ENCODE measurements at regions not wholly inside any gene's neighbourhood (a gene's known extent, or its start where the extent isn't known, plus 50 kb on each side); places are given as distances from the start of the nearest gene placed in this dataset.

- TF ChIP-seq CTCF (IDR thresholded peaks at IDR 0.05; ENCODE audit: control extremely low read depth in 1 of 3, insufficient read depth in 1 of 3, low read depth in 1 of 3, low read length in 3 of 3) (no peak), EP300 (IDR thresholded peaks at IDR 0.05; ENCODE audit: borderline replicate concordance in 1 of 2, low read depth in 2 of 2, low read length in 2 of 2) (no peak), USF2 (IDR thresholded peaks at IDR 0.05; ENCODE audit: low read length) (no peak), POLR2A (IDR thresholded peaks at IDR 0.05; ENCODE audit: control extremely low read depth in 1 of 2, low read depth in 2 of 2, low read length in 2 of 2) (no peak), GABPA (IDR thresholded peaks at IDR 0.05; ENCODE audit: borderline replicate concordance, insufficient read depth, low read length) (no peak), SP2 (IDR thresholded peaks at IDR 0.05; ENCODE audit: low read length) (no peak), RFX5 (IDR thresholded peaks at IDR 0.05; ENCODE audit: borderline replicate concordance, low read depth, low read length) (no peak), CBX8 (IDR thresholded peaks at IDR 0.05; ENCODE audit: borderline replicate concordance, low read depth, low read length) (no peak), POLR2AphosphoS5 (IDR thresholded peaks at IDR 0.05; ENCODE audit: low read depth, low read length) (no peak), GTF2F1 (IDR thresholded peaks at IDR 0.05; ENCODE audit: borderline replicate concordance, low read depth, low read length) (no peak), MAFK (IDR thresholded peaks at IDR 0.05; ENCODE audit: low read depth, low read length) (no peak), SRF (IDR thresholded peaks at IDR 0.05; ENCODE audit: low read depth, low read length) (no peak)
These were observed 86.6 kb upstream of the SLC25A48 start for GRCh38 chr5:135747824-135748223.

Measured in H1 (cell line).